Loucy (cell line): ENCODE measurements at regions not wholly inside any gene's neighbourhood (a gene's known extent, or its start where the extent isn't known, plus 50 kb on each side); places are given as distances from the start of the nearest gene placed in this dataset.

ENCODE experiments used
- H2AFZ ChIP-seq: fragments of 200-600 bp; sonication (generic); 2 replicates; pipeline ENCODE4 v1.6.0; 2016; ENCODE audit warnings: antibody characterized with exemption, mild to moderate bottlenecking, low read length, moderate library complexity
- H3F3A ChIP-seq: fragments of 200-600 bp; 2 replicates; pipeline ENCODE4 v1.6.0; 2016; ENCODE audit warnings: antibody characterized with exemption, low read depth, mild to moderate bottlenecking
- H3K27me3 ChIP-seq: fragments of 200-600 bp; sonication (generic); 2 replicates; pipeline ENCODE4 v1.6.1; 2014; ENCODE audit warnings: low read length, mild to moderate bottlenecking; ENCODE audit not compliant: insufficient read depth, poor library complexity, severe bottlenecking
- H3K36me3 ChIP-seq: fragments of 200-600 bp; sonication (generic); 2 replicates; pipeline ENCODE4 v1.6.1; 2016; ENCODE audit warnings: low read length; ENCODE audit not compliant: insufficient read depth
- H3K4me1 ChIP-seq: fragments of 200-600 bp; sonication (generic); 2 replicates; pipeline ENCODE4 v1.5.1; 2014; ENCODE audit warnings: low read length, mild to moderate bottlenecking; ENCODE audit not compliant: insufficient read depth, poor library complexity, severe bottlenecking
- H3K4me2 ChIP-seq: fragments of 200-600 bp; sonication (generic); 2 replicates; pipeline ENCODE4 v1.6.0; 2014; ENCODE audit warnings: antibody characterized with exemption, low read length, low read depth, mild to moderate bottlenecking; ENCODE audit not compliant: poor library complexity, severe bottlenecking
- H3K4me3 ChIP-seq: fragments of 200-600 bp; sonication (generic); 2 replicates; pipeline ENCODE4 v1.5.1; 2014; ENCODE audit warnings: low read length, mild to moderate bottlenecking, mixed read lengths; ENCODE audit not compliant: poor library complexity, severe bottlenecking
- H3K79me2 ChIP-seq: fragments of 200-600 bp; sonication (generic); 2 replicates; pipeline ENCODE4 v1.6.1; 2014; ENCODE audit warnings: low read length; ENCODE audit not compliant: insufficient read depth
- H3K9ac ChIP-seq: fragments of 200-600 bp; sonication (generic); 2 replicates; pipeline ENCODE4 v1.6.0; 2014; ENCODE audit warnings: mild to moderate bottlenecking, low read depth, low read length, moderate library complexity; ENCODE audit not compliant: poor library complexity, severe bottlenecking
- H3K9me2 ChIP-seq: fragments of 200-600 bp; sonication (generic); replicated peaks from 2 replicates; pipeline ENCODE4 v1.6.1; 2016; ENCODE audit warnings: low read depth, low read length, mixed read lengths
- H3K9me3 ChIP-seq: fragments of 200-600 bp; sonication (generic); 2 replicates; pipeline ENCODE4 v1.6.1; 2014; ENCODE audit warnings: mild to moderate bottlenecking, antibody characterized with exemption, low read length, low read depth; ENCODE audit not compliant: insufficient read depth
- H4K20me1 ChIP-seq: fragments of 200-600 bp; sonication (generic); 2 replicates; pipeline ENCODE4 v1.6.0; 2014; ENCODE audit warnings: antibody characterized with exemption, low read length, mild to moderate bottlenecking; ENCODE audit not compliant: insufficient read depth, poor library complexity, severe bottlenecking
- EZH2phosphoT487 ChIP-seq: fragments of 200-600 bp; IDR thresholded peaks from 2 replicates; pipeline ENCODE4 v1.6.1; 2018; ENCODE audit warnings: antibody characterized with exemption, mild to moderate bottlenecking, moderate library complexity, borderline replicate concordance
- TF ChIP-seq, protein P1 (sequence below): fragments of 200-600 bp; sonication (generic); conservative IDR thresholded peaks from 2 replicates; pipeline ENCODE4 v1.5.1; 2014; ENCODE audit warnings: mild to moderate bottlenecking, antibody characterized with exemption, low read length

DNA sequence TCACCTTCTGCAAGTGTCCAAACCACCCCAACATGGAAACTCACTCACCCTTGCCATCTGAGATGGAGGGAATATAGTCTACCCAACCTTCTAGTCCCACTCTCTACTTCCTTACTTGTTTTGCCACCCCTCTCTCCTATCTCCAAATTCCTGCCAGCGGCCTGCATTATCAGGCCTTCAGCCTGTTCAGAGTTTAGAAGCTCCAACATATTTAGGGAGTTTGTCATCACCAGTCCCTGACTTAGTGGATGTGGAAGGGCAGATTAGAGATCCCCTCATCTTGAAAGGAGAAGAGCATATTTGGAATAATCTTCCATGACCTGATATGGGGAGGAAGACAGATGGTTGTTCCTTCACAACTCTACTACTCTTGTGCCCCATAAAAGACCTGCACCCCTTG, 281.4 kb upstream of the MAP3K7 start:
- Histone ChIP-seq H3K27me3 (no peaks in the 10 kb centered on the region), H4K20me1 (no peaks in the 10 kb centered on the region), H3K4me2 (no peak overlapping the region), H2AFZ (no peak overlapping the region), H3K36me3 (no peaks in the 10 kb centered on the region), H3K4me3 (no peak overlapping the region), H3K4me1 (no peaks in the 10 kb centered on the region), H3F3A (no peaks in the 10 kb centered on the region), H3K9ac (no peak overlapping the region), H3K79me2 (no peaks in the 10 kb centered on the region), H3K9me2 (no peaks in the 10 kb centered on the region), H3K9me3 (no peaks in the 10 kb centered on the region)
- TF ChIP-seq, protein P1, sequence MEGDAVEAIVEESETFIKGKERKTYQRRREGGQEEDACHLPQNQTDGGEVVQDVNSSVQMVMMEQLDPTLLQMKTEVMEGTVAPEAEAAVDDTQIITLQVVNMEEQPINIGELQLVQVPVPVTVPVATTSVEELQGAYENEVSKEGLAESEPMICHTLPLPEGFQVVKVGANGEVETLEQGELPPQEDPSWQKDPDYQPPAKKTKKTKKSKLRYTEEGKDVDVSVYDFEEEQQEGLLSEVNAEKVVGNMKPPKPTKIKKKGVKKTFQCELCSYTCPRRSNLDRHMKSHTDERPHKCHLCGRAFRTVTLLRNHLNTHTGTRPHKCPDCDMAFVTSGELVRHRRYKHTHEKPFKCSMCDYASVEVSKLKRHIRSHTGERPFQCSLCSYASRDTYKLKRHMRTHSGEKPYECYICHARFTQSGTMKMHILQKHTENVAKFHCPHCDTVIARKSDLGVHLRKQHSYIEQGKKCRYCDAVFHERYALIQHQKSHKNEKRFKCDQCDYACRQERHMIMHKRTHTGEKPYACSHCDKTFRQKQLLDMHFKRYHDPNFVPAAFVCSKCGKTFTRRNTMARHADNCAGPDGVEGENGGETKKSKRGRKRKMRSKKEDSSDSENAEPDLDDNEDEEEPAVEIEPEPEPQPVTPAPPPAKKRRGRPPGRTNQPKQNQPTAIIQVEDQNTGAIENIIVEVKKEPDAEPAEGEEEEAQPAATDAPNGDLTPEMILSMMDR: no peak
- no peak for TF ChIP-seq EZH2phosphoT487

GRCh38 chr6:90865513-90865912, 278.6 kb upstream of the MAP3K7 start:
- Histone ChIP-seq H3K9me3 (no peaks in the 10 kb centered on the region), H3K4me2 (no peak overlapping the region), H3K79me2 (no peaks in the 10 kb centered on the region), H4K20me1 (no peaks in the 10 kb centered on the region), H3K9ac (no peak overlapping the region), H3K36me3 (no peaks in the 10 kb centered on the region), H3K4me1 (no peaks in the 10 kb centered on the region), H3K9me2 (no peaks in the 10 kb centered on the region), H3K27me3 (no peaks in the 10 kb centered on the region), H3F3A (no peaks in the 10 kb centered on the region), H2AFZ (no peak overlapping the region), H3K4me3 (no peak overlapping the region)
- TF ChIP-seq EZH2phosphoT487: no peak
- TF ChIP-seq, protein P1: no peak

GRCh38 chr6:90863043-90863442, 276.2 kb upstream of the MAP3K7 start:
- TF ChIP-seq, protein P1: no peak
- no peak for TF ChIP-seq EZH2phosphoT487
- no peaks in the 10 kb centered on the region for H4K20me1 ChIP-seq

More at GRCh38 chr6:90863043-90863442, 276.2 kb upstream of the MAP3K7 start:
- H3K4me1 ChIP-seq: no peaks in the 10 kb centered on the region
- no peaks in the 10 kb centered on the region for H3K36me3 ChIP-seq
- no peaks in the 10 kb centered on the region for H3K79me2 ChIP-seq
- no peak overlapping the region for H3K4me3 ChIP-seq
- no peak overlapping the region for H3K9ac ChIP-seq
- no peaks in the 10 kb centered on the region for H3K9me3 ChIP-seq
- no peaks in the 10 kb centered on the region for H3F3A ChIP-seq
- no peaks in the 10 kb centered on the region for H3K9me2 ChIP-seq
- H3K4me2 ChIP-seq: no peak overlapping the region
- no peak overlapping the region for H2AFZ ChIP-seq
- no peaks in the 10 kb centered on the region for H3K27me3 ChIP-seq
